GM21529 (cell line): ENCODE measurements at regions not wholly inside any gene's neighbourhood (a gene's known extent, or its start where the extent isn't known, plus 50 kb on each side); places are given as distances from the start of the nearest gene placed in this dataset.

ENCODE experiments used
- ATAC-seq: cut with Tn5 transposase; IDR thresholded peaks from one replicate; pipeline ENCODE4 v1.9.1; 2021; ENCODE audit not compliant: unreplicated experiment

GRCh38 chr9:69955536-69956355 lies 87.9 kb upstream of the MAMDC2 start:
- no peak for ATAC-seq

GRCh38 chr9:69961843-69962242 lies 81.8 kb upstream of the MAMDC2 start:
- no peak for ATAC-seq

GRCh38 chr9:69963803-69964202 lies 79.8 kb upstream of the MAMDC2 start:
- ATAC-seq = no peak

DNA sequence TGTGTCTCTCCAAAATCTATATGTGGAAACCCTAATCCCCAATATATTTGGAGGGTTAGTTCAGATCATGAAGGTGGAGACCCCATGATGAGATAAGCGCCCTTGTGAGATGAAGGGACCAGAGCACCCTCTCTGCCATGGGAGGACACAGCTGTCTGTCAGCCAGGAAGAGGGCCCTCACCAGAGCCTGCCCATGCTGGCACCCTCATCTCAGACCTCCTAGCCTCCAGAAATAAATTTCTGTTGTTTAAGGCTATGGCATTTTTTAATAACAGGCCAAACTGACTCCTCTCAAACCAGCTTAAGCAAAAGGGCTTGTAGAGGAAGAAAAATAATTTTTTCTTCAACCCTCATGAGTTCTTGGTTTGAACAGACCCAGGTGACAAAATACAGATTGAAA lies 79.2 kb upstream of the MAMDC2 start:
- no peak for ATAC-seq

DNA sequence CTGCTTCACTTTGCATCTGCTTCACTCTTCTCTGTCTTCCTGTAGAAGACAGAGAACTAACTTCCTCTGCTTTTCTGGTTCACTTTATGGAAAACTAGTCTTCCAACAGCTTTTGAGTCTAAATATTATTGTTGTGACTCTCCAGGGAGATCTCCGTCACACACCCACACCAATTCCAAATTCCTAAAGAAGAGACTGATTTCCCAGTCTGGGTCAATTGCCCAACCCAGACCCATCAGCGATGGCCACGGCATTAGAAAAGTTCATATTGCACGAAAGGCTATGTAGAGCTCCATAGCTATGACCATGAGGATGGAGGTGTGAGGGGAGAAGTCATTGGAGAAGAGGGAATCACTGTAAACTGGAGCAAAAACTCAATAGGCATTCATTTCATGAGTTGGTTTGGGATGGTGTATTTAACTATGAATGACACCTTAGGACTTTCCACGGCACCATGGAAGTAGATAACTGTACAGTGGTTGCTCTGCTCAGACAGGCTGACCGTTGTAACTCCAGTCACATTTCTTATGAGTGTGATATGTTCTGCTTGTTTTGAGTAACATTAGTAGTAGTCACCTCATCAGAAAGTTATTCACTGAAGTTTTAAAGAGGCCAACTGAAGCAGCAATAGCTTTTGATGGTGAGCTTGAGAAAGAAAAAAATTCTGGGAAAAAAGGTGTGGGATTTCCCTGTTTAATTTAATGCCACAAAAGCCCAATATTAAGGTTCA lies 78.1 kb upstream of the MAMDC2 start:
- ATAC-seq = no peak

- ATAC-seq = no peak
Measured at GRCh38 chr9:69967344-69967743, 76.3 kb upstream of the MAMDC2 start.

- ATAC-seq = no peak
Measured at GRCh38 chr9:69970001-69970533, 73.6 kb upstream of the MAMDC2 start.

DNA sequence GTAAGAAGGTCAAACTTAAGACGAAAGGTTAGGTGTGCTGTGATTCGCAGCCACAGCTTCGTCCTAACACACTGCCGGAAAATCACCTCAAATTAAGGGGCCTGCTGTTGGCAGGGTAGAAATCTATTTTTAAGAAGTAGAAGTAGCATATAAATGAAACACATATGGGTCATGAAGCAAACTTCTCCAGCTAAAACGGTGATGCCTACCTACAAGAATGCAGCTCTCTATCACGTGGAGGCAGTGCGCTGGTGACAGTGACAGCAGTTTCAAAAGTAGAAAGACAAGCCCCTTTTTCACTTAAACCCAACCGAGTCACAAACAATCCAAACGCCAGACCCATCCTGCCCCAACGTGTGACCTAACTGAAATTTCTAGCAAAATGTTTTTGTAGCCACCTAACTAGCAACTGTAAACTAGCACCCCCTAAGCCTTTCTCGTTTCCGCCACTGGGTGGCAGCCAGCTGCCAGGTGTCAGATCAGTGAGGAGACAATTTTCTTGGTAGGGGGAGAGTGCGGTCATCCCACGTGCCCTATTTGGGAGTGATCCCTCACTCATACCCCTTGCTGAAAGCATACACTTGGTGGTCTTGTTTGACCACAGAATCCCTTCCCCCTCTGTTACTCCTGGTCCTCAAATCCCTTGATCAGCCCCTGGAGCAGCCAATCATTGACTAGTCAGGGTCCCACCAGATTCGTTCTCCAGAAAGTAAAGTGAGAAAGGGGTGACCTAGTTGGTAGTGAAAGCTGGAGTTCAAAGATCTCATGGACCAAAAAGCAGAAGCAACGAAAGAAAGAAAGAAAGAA lies 71.8 kb upstream of the MAMDC2 start:
- peak; percentile 62 for ATAC-seq

- no peak for ATAC-seq
Measured at GRCh38 chr9:69975681-69976080, 68.0 kb upstream of the MAMDC2 start.

DNA sequence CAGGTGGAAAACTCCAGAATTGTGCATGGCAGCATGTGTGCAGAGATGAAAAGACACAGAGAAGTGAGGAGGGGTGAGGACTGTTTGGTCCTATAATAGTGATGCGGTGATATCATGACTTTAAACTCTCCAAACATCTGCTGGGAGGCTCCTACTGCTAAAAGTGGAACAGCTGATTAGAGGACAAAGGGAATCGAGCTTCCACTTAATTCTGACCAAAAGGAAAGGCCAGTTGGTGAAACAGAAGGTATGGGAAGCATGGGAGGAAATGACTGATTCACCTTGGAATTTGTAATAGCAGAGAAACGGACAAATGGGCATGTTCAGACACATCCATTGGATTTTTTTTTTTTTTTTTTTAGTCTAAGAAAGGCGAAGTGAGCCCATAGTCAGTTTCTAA lies 67.5 kb upstream of the MAMDC2 start:
- no peak for ATAC-seq

DNA sequence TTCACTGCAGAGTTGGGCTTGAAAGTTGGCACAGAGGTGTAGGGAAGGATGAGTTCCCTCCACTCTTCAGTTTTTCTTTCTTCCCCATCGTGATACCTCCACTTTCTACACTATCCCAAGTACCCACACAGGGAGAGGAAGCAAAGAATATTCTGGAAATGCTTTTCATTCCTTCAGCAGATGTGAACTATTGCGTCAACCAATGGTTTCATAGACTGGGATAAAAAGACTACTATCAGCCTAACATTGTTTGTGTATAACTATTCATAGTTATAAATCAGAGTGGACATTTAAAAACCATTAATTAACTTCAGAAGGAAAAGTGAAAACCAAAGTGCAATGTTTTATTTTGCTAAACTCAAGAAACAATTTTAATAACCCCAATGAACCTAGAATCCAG lies 63.6 kb upstream of the MAMDC2 start:
- no peak for ATAC-seq

- no peak for ATAC-seq
Measured at GRCh38 chr9:69980591-69980990, 63.1 kb upstream of the MAMDC2 start.

- ATAC-seq = no peak
Measured at GRCh38 chr9:69981686-69982445, 61.8 kb upstream of the MAMDC2 start.

DNA sequence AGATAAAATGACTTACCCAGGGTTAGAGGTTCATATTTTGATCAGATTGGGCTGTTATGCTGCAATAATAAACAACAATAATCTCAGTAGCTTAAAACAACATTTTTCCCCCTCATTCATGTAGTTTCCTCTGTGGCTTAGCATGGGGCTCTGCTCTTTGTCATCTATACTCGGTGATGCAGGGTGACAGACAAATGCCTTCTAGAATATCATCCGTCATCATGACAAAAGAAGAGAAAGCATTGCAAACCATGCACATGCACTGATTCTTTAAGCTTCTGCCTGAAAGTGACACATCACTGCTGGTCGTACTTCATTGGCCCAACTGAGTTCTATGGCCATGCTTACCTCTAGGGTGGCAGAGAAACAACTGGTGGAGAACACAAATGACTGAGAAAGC lies 58.8 kb upstream of the MAMDC2 start:
- no peak for ATAC-seq

GRCh38 chr9:69985971-69986370 lies 57.7 kb upstream of the MAMDC2 start:
- ATAC-seq = no peak

DNA sequence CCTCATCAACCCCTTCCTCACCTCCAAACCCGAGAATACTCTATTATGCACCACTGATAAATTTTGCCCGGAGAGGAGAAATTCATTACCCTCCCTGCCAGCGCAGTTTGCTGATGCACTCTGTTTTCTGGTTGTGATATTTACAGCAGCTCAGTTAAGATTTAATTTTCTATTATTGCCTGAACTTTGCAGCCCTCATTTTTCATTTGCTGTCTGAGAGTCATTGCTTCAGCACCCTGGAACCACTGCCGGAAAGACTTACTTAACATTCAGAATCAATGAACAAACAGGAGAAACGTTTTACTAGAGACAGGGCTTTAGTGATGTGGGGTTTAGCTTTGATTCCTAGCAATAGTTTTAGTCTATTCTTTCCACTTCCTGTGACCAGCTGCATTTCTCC lies 56.7 kb upstream of the MAMDC2 start:
- no peak for ATAC-seq

GRCh38 chr9:69987457-69987856 lies 56.2 kb upstream of the MAMDC2 start:
- ATAC-seq = no peak

DNA sequence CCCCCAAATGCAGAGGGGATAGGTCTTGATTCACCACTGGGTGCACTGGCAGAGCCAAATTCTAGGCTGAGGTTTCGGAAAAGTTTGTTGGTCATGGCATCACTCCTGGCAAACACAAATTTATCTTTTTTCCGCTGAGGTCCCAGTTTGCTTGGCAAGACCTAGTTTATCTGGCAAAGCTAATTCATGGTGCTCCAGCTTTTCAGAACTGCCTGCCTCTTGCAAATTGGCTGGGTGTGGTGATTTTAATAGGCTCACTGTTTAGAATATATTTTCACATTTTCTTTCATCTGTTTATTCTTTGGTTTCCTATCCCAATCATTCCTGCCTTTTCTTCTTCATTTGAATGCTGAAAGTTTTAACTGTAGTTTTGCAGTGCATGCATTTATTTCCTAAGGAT lies 50.5 kb upstream of the MAMDC2 start:
- no peak for ATAC-seq
